Cardiac muscle cell (in vitro differentiated cells and primary cell): ENCODE measurements at regions not wholly inside any gene's neighbourhood (a gene's known extent, or its start where the extent isn't known, plus 50 kb on each side); places are given as distances from the start of the nearest gene placed in this dataset.
"Not testable (repeated sequence)": the region's sequence is repeated elsewhere in the genome, so short reads cannot be mapped to it uniquely, and the experiment has no call there.

ENCODE experiments used
- DNase-seq, 2 donors: peaks; one replicate each; pipeline versions ENCODE4 v3.0.0 to v3.0.0-alpha.2; 2010 to 2017; ENCODE audit warnings: low read depth in 1 of 2, low spot score in 1 of 2
- H3K27ac ChIP-seq: fragments of 200-600 bp; sonication (generic); 2 replicates; pipeline ENCODE4 v1.5.1; 2016
- H3K27me3 ChIP-seq: fragments of 200-600 bp; sonication (generic); 2 replicates; pipeline ENCODE4 v1.6.0; 2016; ENCODE audit warnings: control low read depth
- H3K36me3 ChIP-seq: fragments of 200-600 bp; sonication (generic); 2 replicates; pipeline ENCODE4 v1.5.1; 2016; ENCODE audit warnings: control low read depth
- H3K4me1 ChIP-seq: fragments of 200-600 bp; sonication (generic); 2 replicates; pipeline ENCODE4 v1.8.1; 2017; ENCODE audit warnings: low read depth, mild to moderate bottlenecking, mixed run types
- H3K4me3 ChIP-seq: fragments of 200-600 bp; sonication (generic); 2 replicates; pipeline ENCODE4 v1.5.1; 2016; ENCODE audit warnings: mild to moderate bottlenecking
- H3K9me3 ChIP-seq: fragments of 200-600 bp; sonication (generic); 2 replicates; pipeline ENCODE4 v1.5.1; 2017; ENCODE audit warnings: low read depth, mild to moderate bottlenecking, control low read depth

GRCh38 chr15:20100604-20101270 is 440.9 kb downstream of the GOLGA6L6 start:
- H3K27me3 ChIP-seq, H3K36me3 ChIP-seq, H3K4me3 ChIP-seq, H3K4me1 ChIP-seq, DNase-seq, H3K9me3 ChIP-seq, H3K27ac ChIP-seq: not testable (repeated sequence)

GRCh38 chr15:20095699-20096303 is 445.8 kb downstream of the GOLGA6L6 start:
- H3K36me3 ChIP-seq, DNase-seq, H3K27me3 ChIP-seq, H3K4me3 ChIP-seq, H3K4me1 ChIP-seq, H3K9me3 ChIP-seq, H3K27ac ChIP-seq: not testable (repeated sequence)

GRCh38 chr15:20089541-20089940 is 452.1 kb downstream of the GOLGA6L6 start:
- H3K4me1 ChIP-seq, H3K9me3 ChIP-seq, H3K27me3 ChIP-seq, H3K4me3 ChIP-seq, H3K36me3 ChIP-seq, DNase-seq, H3K27ac ChIP-seq: not testable (repeated sequence)

DNA sequence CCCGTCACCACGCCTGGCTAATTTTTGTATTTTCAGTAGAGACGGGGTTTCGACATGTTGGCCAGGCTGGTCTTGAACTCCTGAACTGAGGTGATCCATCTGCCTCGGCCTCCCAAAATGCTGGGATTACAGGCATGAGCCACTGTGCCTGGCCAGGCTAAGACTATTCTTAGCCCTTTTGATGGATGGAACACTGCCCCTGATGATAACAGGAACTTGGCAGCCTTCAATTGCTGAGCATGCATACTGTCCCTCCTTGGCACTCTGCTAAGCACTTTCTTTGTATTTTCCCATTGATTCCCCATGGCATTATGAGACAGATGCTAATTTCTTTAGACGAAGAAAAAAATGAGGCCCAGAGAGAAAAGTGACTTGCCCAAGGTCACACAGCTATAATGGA is 457.6 kb downstream of the GOLGA6L6 start:
- not testable (repeated sequence) for H3K9me3 ChIP-seq, H3K27me3 ChIP-seq, H3K4me3 ChIP-seq, H3K4me1 ChIP-seq, H3K27ac ChIP-seq, H3K36me3 ChIP-seq, DNase-seq

GRCh38 chr15:20074082-20074481 is 467.5 kb downstream of the GOLGA6L6 start:
- H3K36me3 ChIP-seq, DNase-seq, H3K4me1 ChIP-seq, H3K4me3 ChIP-seq, H3K27me3 ChIP-seq, H3K27ac ChIP-seq, H3K9me3 ChIP-seq: not testable (repeated sequence)

- H3K27me3 ChIP-seq, H3K27ac ChIP-seq, H3K36me3 ChIP-seq, DNase-seq, H3K4me1 ChIP-seq, H3K4me3 ChIP-seq, H3K9me3 ChIP-seq: not testable (repeated sequence)
These were observed 472.6 kb downstream of the GOLGA6L6 start for GRCh38 chr15:20069043-20069442.

- not testable (repeated sequence) for H3K27me3 ChIP-seq, H3K36me3 ChIP-seq, H3K27ac ChIP-seq, H3K4me3 ChIP-seq, DNase-seq, H3K4me1 ChIP-seq, H3K9me3 ChIP-seq
These were observed 475.4 kb downstream of the GOLGA6L6 start for GRCh38 chr15:20066173-20066572.

GRCh38 chr15:20065508-20065907 is 476.1 kb downstream of the GOLGA6L6 start:
- not testable (repeated sequence) for H3K9me3 ChIP-seq, H3K4me3 ChIP-seq, H3K27me3 ChIP-seq, DNase-seq, H3K4me1 ChIP-seq, H3K36me3 ChIP-seq, H3K27ac ChIP-seq

DNA sequence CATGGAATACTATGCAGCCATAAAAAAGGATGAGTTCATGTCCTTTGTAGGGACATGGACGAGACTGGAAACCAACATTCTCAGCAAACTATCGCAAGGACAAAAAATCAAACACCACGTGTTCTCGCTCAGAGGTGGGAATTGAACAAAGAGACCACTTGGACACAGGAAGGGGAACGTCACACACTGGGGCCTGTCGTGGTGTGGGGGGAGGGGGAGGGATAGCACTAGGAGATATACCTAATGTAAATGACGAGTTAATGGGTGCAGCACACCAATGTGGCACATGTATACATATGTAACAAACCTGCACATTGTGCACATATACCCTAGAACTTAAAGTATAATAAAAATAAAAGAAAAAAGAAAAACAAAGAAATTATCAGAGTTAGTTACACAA is 478.4 kb downstream of the GOLGA6L6 start:
- H3K4me3 ChIP-seq, DNase-seq, H3K9me3 ChIP-seq, H3K4me1 ChIP-seq, H3K27ac ChIP-seq, H3K36me3 ChIP-seq, H3K27me3 ChIP-seq: not testable (repeated sequence)

- DNase-seq, H3K4me1 ChIP-seq, H3K27ac ChIP-seq, H3K9me3 ChIP-seq, H3K27me3 ChIP-seq, H3K36me3 ChIP-seq, H3K4me3 ChIP-seq: not testable (repeated sequence)
These were observed 480.8 kb downstream of the GOLGA6L6 start for GRCh38 chr15:20060838-20061237.

GRCh38 chr15:20056871-20057270 is 484.7 kb downstream of the GOLGA6L6 start:
- not testable (repeated sequence) for H3K27me3 ChIP-seq, H3K4me1 ChIP-seq, H3K4me3 ChIP-seq, H3K9me3 ChIP-seq, H3K27ac ChIP-seq, DNase-seq, H3K36me3 ChIP-seq

DNA sequence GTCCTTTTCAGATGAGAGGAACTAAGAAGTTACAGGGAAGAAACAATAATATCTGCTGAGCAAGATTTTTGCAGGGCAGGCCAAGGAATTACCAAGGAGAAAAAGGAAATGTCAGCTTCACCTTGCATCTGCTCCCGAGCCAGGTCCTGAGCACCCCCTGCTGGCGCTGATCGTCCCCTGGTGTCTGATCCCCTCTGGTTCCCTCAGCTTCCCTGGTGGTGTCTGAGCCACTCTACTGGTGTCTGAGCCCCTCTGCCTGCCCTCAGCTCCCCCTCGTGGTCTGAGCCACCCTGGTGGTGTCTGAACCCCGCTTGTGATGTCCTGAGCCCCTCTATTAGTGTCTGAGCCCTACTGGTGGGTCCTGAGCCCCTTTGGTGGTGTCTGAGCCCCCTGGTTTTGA is 485.7 kb downstream of the GOLGA6L6 start:
- not testable (repeated sequence) for H3K27ac ChIP-seq, H3K9me3 ChIP-seq, H3K27me3 ChIP-seq, H3K36me3 ChIP-seq, H3K4me3 ChIP-seq, DNase-seq, H3K4me1 ChIP-seq

DNA sequence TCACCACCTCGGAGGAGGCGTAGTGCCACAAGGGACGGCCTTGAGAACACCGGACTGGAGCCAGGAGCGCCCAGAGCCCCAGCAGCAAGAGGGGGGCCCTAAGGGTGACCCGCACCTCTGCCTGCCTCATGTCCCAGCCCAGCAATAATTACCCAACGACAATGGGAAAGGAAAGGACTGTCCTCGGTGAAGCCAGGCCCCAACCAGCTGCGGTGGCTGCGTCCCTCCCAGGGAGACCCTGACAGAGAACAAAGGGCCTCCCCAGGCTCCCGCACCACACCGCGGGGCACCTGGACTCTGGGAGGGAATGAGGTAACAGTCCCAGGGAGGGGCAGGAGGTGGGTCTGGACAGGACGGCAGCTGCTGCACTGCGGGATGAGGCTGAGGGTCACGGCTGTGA is 493.4 kb downstream of the GOLGA6L6 start:
- DNase-seq, H3K4me1 ChIP-seq, H3K27ac ChIP-seq, H3K27me3 ChIP-seq, H3K36me3 ChIP-seq, H3K9me3 ChIP-seq, H3K4me3 ChIP-seq: not testable (repeated sequence)

- H3K36me3 ChIP-seq, H3K27me3 ChIP-seq, H3K4me3 ChIP-seq, DNase-seq, H3K9me3 ChIP-seq, H3K4me1 ChIP-seq, H3K27ac ChIP-seq: not testable (repeated sequence)
These were observed 496.4 kb downstream of the GOLGA6L6 start for GRCh38 chr15:20045165-20045564.

DNA sequence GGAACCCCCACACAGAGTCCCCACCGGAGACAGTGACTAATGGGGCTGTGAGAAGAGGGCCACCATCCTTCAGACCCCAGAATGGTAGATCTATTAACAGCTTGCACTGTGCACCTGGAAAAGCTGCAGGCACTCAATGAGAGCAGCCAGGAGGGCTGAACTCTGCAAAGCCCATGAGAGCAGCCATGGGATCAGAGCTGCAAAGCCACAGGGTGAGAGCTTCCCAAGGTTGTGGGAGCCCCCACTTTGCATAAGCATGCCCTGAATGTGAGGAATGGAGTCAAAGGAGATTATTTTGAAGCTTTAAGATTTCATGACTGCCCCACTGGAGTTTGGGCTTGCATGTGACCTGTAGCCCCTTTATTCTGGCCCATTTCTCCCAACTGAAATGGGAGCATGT is 500.9 kb downstream of the GOLGA6L6 start:
- not testable (repeated sequence) for H3K4me1 ChIP-seq, H3K27ac ChIP-seq, H3K27me3 ChIP-seq, H3K4me3 ChIP-seq, DNase-seq, H3K36me3 ChIP-seq, H3K9me3 ChIP-seq
